A673 (cell line): ENCODE measurements at regions not wholly inside any gene's neighbourhood (a gene's known extent, or its start where the extent isn't known, plus 50 kb on each side); places are given as distances from the start of the nearest gene placed in this dataset.

Experiments
- BruUV-seq: library from RNA; stranded (reverse); fragments of 400-500 nt; replicated peaks from 2 replicates; lab custom pipeline; 2021; lab: Mats Ljungman, UMichigan
- CTCF ChIA-PET: fragments of 300-600 bp; sonication (Branson Sonifier 250); formaldehyde crosslinking; loops from one replicate; lab custom pipeline; 2022; ENCODE audit warnings: antibody characterized with exemption; lab: Charles Lee
- POLR2A ChIA-PET: fragments of 300-600 bp; sonication (Branson Sonifier 250); formaldehyde crosslinking; loops from one replicate; lab custom pipeline; 2022; ENCODE audit warnings: antibody characterized with exemption; ENCODE audit not compliant: low non-redundant PET; lab: Charles Lee
- DNase-seq: peaks from one replicate; pipeline ENCODE4 v3.0.0-alpha.2; 2015; ENCODE audit warnings: low spot score
- H3K27ac ChIP-seq: fragments of 200-600 bp; sonication (generic); 2 replicates; pipeline ENCODE4 v1.5.1; 2016; ENCODE audit warnings: mixed run types, low read depth, mild to moderate bottlenecking, mixed read lengths, antibody characterized with exemption, low read length; ENCODE audit not compliant: poor library complexity, severe bottlenecking
- H3K27me3 ChIP-seq: fragments of 200-600 bp; sonication (generic); replicated peaks from 2 replicates; pipeline ENCODE4 v1.6.1; 2017; ENCODE audit warnings: mixed run types, low read depth, mild to moderate bottlenecking, mixed read lengths, antibody characterized with exemption, low read length; ENCODE audit not compliant: insufficient read depth, poor library complexity
- H3K36me3 ChIP-seq: fragments of 200-600 bp; sonication (generic); 2 replicates; pipeline ENCODE4 v1.6.1; 2016; ENCODE audit warnings: mixed run types, mild to moderate bottlenecking, mixed read lengths, antibody characterized with exemption, low read length; ENCODE audit not compliant: insufficient read depth, poor library complexity, severe bottlenecking
- H3K4me1 ChIP-seq: fragments of 200-600 bp; sonication (generic); 2 replicates; pipeline ENCODE4 v1.6.1; 2017; ENCODE audit warnings: mixed run types, mild to moderate bottlenecking, mixed read lengths, antibody characterized with exemption, low read length; ENCODE audit not compliant: insufficient read depth, poor library complexity, severe bottlenecking
- H3K4me3 ChIP-seq: fragments of 200-600 bp; sonication (generic); 2 replicates; pipeline ENCODE4 v1.5.1; 2016; ENCODE audit warnings: low read depth, mixed run types, mild to moderate bottlenecking, mixed read lengths, low read length; ENCODE audit not compliant: poor library complexity, severe bottlenecking
- H3K9me3 ChIP-seq: fragments of 200-600 bp; sonication (generic); 2 replicates; pipeline ENCODE4 v1.6.1; 2016; ENCODE audit warnings: mixed run types, low read depth, mild to moderate bottlenecking, mixed read lengths, antibody characterized with exemption, low read length; ENCODE audit not compliant: poor library complexity, severe bottlenecking
- EZH2 ChIP-seq: fragments of 200-600 bp; sonication (generic); IDR thresholded peaks from 2 replicates; pipeline ENCODE4 v1.6.1; 2017; ENCODE audit warnings: borderline replicate concordance, low read depth, mild to moderate bottlenecking, mixed read lengths, antibody characterized with exemption, low read length; ENCODE audit not compliant: poor library complexity, severe bottlenecking
- intact Hi-C: fragments of 100-400 bp; cut with micrococcal nuclease; formaldehyde crosslinking; loops from one replicate; pipeline ENCODE4 v1.10.0; 2022; ENCODE audit not compliant: unreplicated experiment
- TF ChIP-seq, protein P1 (sequence below): fragments of 300-800, 200-600 bp; sonication (generic); conservative IDR thresholded peaks from 2 replicates; pipeline ENCODE4 v1.5.1; 2017; ENCODE audit warnings: low read depth, mild to moderate bottlenecking, antibody characterized with exemption, low read length, moderate library complexity, mixed read lengths

DNA sequence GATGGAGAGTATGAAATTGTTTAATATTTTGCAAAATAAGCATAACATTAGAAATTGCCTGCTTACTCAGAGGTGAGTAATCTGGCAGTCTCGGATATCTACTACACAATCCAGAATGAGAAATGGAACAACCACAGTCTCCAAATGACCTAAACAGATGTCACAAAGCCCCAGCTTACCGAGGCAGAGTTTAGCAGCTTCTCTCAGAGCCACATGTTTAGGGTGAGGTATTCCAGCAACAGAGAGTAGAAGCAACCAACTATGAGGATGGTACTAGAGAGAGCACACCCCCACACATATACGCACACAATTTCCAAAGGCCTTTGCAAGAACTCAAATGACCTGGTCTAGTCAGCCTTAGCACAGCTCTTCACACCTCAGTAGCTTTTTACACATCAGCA lies 122.7 kb upstream of the LPAR1 start:
- intact Hi-C loops, result no loop called here
- no TSS peak for BruUV-seq
- H3K36me3 ChIP-seq, result no peaks in the 10 kb centered on the region
- no peaks in the 10 kb centered on the region for H3K9me3 ChIP-seq
- no peak for TF ChIP-seq EZH2
- TF ChIP-seq, protein P1, sequence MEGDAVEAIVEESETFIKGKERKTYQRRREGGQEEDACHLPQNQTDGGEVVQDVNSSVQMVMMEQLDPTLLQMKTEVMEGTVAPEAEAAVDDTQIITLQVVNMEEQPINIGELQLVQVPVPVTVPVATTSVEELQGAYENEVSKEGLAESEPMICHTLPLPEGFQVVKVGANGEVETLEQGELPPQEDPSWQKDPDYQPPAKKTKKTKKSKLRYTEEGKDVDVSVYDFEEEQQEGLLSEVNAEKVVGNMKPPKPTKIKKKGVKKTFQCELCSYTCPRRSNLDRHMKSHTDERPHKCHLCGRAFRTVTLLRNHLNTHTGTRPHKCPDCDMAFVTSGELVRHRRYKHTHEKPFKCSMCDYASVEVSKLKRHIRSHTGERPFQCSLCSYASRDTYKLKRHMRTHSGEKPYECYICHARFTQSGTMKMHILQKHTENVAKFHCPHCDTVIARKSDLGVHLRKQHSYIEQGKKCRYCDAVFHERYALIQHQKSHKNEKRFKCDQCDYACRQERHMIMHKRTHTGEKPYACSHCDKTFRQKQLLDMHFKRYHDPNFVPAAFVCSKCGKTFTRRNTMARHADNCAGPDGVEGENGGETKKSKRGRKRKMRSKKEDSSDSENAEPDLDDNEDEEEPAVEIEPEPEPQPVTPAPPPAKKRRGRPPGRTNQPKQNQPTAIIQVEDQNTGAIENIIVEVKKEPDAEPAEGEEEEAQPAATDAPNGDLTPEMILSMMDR, result no peak
- H3K4me3 ChIP-seq, result no peak overlapping the region
- DNase-seq, result no peak
- H3K27ac ChIP-seq, result no peak overlapping the region
- H3K4me1 ChIP-seq, result peaks cover 23% of the 10 kb centered on the region
- ChIA-PET CTCF (no interaction called here), POLR2A (no interaction called here)
- no peaks in the 10 kb centered on the region for H3K27me3 ChIP-seq

DNA sequence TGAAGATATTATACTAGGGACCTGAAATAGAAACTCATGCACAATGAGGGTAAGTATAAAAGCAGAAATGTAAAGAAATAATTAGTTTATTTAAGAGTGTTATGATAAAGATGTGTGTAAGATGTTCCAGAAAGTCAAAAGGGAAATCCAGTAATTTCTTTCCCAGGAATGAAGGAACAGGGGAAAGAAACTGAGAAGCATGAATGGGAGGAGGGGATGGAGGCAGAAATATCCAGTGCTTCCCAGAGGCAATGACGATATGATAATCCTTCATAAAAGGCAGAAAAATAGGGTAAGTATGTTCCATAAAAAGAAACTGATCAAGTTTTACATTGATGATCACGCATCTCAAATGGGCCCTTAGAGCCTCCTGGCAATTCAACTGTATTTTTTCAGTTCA lies 120.7 kb upstream of the LPAR1 start:
- ChIA-PET POLR2A (no interaction called here), CTCF (no interaction called here)
- Histone ChIP-seq H3K4me1 (peaks cover 16% of the 10 kb centered on the region), H3K4me3 (no peak overlapping the region), H3K36me3 (no peaks in the 10 kb centered on the region), H3K9me3 (no peaks in the 10 kb centered on the region), H3K27ac (no peak overlapping the region), H3K27me3 (no peaks in the 10 kb centered on the region)
- TF ChIP-seq, protein P1, result no peak
- TF ChIP-seq EZH2, result no peak
- intact Hi-C loops, result no loop called here
- no TSS peak for BruUV-seq
- no peak for DNase-seq

- Histone ChIP-seq H3K4me3 (no peak overlapping the region), H3K4me1 (peaks cover 16% of the 10 kb centered on the region), H3K9me3 (no peaks in the 10 kb centered on the region), H3K27ac (no peak overlapping the region), H3K36me3 (no peaks in the 10 kb centered on the region), H3K27me3 (no peaks in the 10 kb centered on the region)
- no peak for DNase-seq
- no peak for TF ChIP-seq EZH2
- TF ChIP-seq, protein P1, result no peak
- intact Hi-C loops, result no loop called here
- BruUV-seq, result no TSS peak
- ChIA-PET POLR2A (no interaction called here), CTCF (no interaction called here)
These were observed 120.1 kb upstream of the LPAR1 start for GRCh38 chr9:111158363-111158762.
